Tibial artery (tissue), 4 donors: ENCODE measurements at regions not wholly inside any gene's neighbourhood (a gene's known extent, or its start where the extent isn't known, plus 50 kb on each side); places are given as distances from the start of the nearest gene placed in this dataset.

ENCODE experiments used
- DNase-seq, 2 donors: peaks; one replicate each; pipeline ENCODE4 v3.0.0-alpha.2; 2019
- H3K27ac ChIP-seq, 2 donors: fragments of 200-600 bp; sonication (generic) in 1 of 2; 1 replicate in 1 of 2; 2 replicates in 1 of 2; pipeline ENCODE4 v1.5.1; 2018 to 2019; ENCODE audit warnings: mild to moderate bottlenecking in 1 of 2
- H3K27me3 ChIP-seq, 2 donors: fragments of 200-600 bp; sonication (generic) in 1 of 2; one replicate each; pipeline versions ENCODE4 v1.5.1 to v1.6.0; 2016 to 2019
- H3K36me3 ChIP-seq, 3 donors: fragments of 200-600 bp; sonication (generic) in 2 of 3; one replicate each; pipeline ENCODE4 v1.5.1; 2016 to 2019; ENCODE audit warnings: mild to moderate bottlenecking in 2 of 3
- H3K4me1 ChIP-seq, 4 donors: fragments of 200-600 bp; sonication (generic) in 2 of 4; 1 replicate in 3 of 4; 2 replicates in 1 of 4; pipeline ENCODE4 v1.5.1; 2016 to 2019
- H3K4me3 ChIP-seq, 2 donors: fragments of 200-600 bp; sonication (generic) in 1 of 2; 1 replicate in 1 of 2; 2 replicates in 1 of 2; pipeline ENCODE4 v1.5.1; 2018 to 2019; ENCODE audit warnings: mild to moderate bottlenecking in 2 of 2
- H3K9me3 ChIP-seq, 3 donors: fragments of 200-600 bp; sonication (generic) in 1 of 3; one replicate each; pipeline ENCODE4 v1.5.1; 2016 to 2019
- intact Hi-C: fragments of 100-400 bp; cut with DNase I; formaldehyde crosslinking; loops from one replicate; pipeline ENCODE4 v1.15.0; 2023; ENCODE audit warnings: low total_unique reads
- TF ChIP-seq, protein P1 (sequence below), 2 experiments: fragments of 200-600 bp in 1 of 2; fragments of 450-650 bp in 1 of 2; IDR thresholded peaks; one replicate each; pipeline ENCODE4 v1.5.1; 2017 to 2019; ENCODE audit warnings: antibody characterized with exemption in 2 of 2, mild to moderate bottlenecking in 1 of 2, moderate library complexity in 1 of 2

DNA sequence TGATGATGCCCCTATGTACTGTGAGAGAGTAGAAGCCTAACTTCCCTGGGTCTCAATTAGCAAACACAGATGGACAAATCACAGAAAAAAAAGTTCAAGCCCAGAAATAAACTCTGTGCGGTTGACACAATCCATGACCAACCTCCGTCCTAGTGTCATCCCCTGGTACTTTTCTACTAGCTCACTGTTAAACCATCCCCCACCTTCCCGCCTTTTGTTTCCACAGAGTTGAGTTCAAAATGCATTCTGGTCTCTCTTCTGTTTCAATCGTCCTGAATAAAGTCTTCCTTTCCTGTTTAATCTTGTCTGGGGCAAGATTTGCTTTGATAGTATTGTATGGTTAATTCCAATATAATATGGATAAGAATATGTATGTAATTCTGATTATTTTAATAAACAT, 199.9 kb downstream of the SLC6A15 start:
- intact Hi-C loops = no loop called here
- TF ChIP-seq, protein P1, sequence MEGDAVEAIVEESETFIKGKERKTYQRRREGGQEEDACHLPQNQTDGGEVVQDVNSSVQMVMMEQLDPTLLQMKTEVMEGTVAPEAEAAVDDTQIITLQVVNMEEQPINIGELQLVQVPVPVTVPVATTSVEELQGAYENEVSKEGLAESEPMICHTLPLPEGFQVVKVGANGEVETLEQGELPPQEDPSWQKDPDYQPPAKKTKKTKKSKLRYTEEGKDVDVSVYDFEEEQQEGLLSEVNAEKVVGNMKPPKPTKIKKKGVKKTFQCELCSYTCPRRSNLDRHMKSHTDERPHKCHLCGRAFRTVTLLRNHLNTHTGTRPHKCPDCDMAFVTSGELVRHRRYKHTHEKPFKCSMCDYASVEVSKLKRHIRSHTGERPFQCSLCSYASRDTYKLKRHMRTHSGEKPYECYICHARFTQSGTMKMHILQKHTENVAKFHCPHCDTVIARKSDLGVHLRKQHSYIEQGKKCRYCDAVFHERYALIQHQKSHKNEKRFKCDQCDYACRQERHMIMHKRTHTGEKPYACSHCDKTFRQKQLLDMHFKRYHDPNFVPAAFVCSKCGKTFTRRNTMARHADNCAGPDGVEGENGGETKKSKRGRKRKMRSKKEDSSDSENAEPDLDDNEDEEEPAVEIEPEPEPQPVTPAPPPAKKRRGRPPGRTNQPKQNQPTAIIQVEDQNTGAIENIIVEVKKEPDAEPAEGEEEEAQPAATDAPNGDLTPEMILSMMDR (IDR thresholded peaks at IDR 0.05) = no peak

GRCh38 chr12:84706374-84706773, 206.2 kb downstream of the SLC6A15 start:
- Histone ChIP-seq H3K27ac (no peak overlapping the region), H3K4me1 (no peaks in the 10 kb centered on the region), H3K36me3 (no peaks in the 10 kb centered on the region), H3K4me3 (no peak overlapping the region), H3K9me3 (no peaks in the 10 kb centered on the region), H3K27me3 (no peaks in the 10 kb centered on the region)
- intact Hi-C loops = no loop called here
- DNase-seq = no peak
- TF ChIP-seq, protein P1 (IDR thresholded peaks at IDR 0.05) = no peak

More for the DNA sequence above, 199.9 kb downstream of the SLC6A15 start:
- H3K4me3 ChIP-seq = no peak overlapping the region
- no peaks in the 10 kb centered on the region for H3K27me3 ChIP-seq
- no peaks in the 10 kb centered on the region for H3K4me1 ChIP-seq
- no peak overlapping the region for H3K27ac ChIP-seq
- no peaks in the 10 kb centered on the region for H3K36me3 ChIP-seq
- H3K9me3 ChIP-seq = no peaks in the 10 kb centered on the region
- no peak for DNase-seq

DNA sequence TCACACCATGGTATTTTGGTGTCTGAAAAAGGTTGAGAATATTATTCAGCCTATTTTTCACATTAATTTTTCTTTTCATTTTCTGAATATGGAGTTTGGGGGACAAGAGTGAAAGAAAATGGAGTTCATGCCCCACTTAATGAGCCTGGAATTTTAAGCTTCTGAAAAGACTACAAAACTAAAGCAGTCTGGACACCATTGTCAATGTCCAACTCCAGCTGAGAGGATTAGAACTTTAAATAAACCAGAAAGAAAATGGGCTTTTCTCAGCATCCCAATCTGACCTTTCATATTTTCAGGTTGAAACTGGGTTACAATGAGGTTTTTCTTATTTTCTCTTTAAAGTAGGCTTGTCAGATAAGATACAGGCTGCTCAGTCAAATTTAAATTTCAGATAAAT, 207.7 kb downstream of the SLC6A15 start:
- intact Hi-C loops = no loop called here
- Histone ChIP-seq H3K4me3 (no peak overlapping the region), H3K27me3 (no peaks in the 10 kb centered on the region), H3K4me1 (no peaks in the 10 kb centered on the region), H3K27ac (no peak overlapping the region), H3K36me3 (no peaks in the 10 kb centered on the region), H3K9me3 (no peaks in the 10 kb centered on the region)
- TF ChIP-seq, protein P1 (IDR thresholded peaks at IDR 0.05) = no peak
- DNase-seq = no peak

GRCh38 chr12:84702001-84702400, 210.6 kb downstream of the SLC6A15 start:
- H3K27ac ChIP-seq = no peak overlapping the region
- no peaks in the 10 kb centered on the region for H3K4me1 ChIP-seq
- no peak for DNase-seq
- intact Hi-C loops = no loop called here
- no peaks in the 10 kb centered on the region for H3K27me3 ChIP-seq
- H3K36me3 ChIP-seq = no peaks in the 10 kb centered on the region
- H3K9me3 ChIP-seq = no peaks in the 10 kb centered on the region
- no peak overlapping the region for H3K4me3 ChIP-seq
- TF ChIP-seq, protein P1 (IDR thresholded peaks at IDR 0.05) = no peak

DNA sequence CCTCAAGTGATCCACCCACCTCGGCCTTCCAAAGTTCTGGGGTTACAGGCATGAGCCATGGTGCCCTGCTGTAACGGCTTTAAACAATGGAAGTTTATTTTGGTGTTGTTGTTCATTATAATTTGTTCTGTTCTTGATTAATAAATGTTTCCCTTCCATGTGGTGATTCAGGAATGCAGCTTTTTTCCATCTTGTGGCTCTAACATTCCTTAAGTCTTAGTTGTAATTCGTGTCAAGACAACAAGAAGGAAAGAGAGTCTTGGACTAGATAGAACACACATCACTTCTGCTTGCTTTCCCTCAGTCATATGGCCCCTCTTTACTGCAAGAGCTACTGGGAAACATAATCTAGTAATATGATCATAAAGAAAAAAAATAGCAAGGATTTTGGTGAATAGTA, 211.6 kb downstream of the SLC6A15 start:
- no peak overlapping the region for H3K4me3 ChIP-seq
- H3K27ac ChIP-seq = no peak overlapping the region
- H3K4me1 ChIP-seq = no peaks in the 10 kb centered on the region
- H3K9me3 ChIP-seq = no peaks in the 10 kb centered on the region
- TF ChIP-seq, protein P1 (IDR thresholded peaks at IDR 0.05) = no peak
- intact Hi-C loops = no loop called here
- no peak for DNase-seq
- H3K36me3 ChIP-seq = no peaks in the 10 kb centered on the region
- no peaks in the 10 kb centered on the region for H3K27me3 ChIP-seq
